ENCODE measurements at regions not wholly inside any gene's neighbourhood (a gene's known extent, or its start where the extent isn't known, plus 50 kb on each side); places are given as distances from the start of the nearest gene placed in this dataset.
"Not testable (repeated sequence)": the region's sequence is repeated elsewhere in the genome, so short reads cannot be mapped to it uniquely, and the experiment has no call there.

DNA sequence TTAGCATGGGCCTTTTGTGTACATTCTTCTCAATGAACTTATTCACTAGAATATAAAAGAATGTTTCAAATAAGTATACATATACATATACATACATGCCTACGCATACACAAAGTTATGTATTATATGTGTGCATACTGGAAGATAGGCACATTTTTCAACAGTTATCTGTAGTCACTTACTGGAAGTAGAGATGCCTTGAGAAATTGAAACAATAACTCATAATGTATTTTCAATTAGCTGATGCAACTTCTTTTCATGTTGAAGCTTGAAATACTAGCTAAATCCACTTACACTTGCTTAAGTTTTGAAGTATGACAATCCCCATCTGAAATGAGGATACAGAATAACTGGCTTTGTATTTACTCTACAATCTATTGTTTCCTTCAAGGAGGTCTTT is 469.0 kb upstream of the PTGER4 start:
- Mint-ChIP-seq H3K4me1 (ENCODE audit: low read depth) (peaks cover 4% of the 10 kb centered on the region), H3K9me3 (ENCODE audit: insufficient read depth) (no peaks in the 10 kb centered on the region), H3K27me3 (ENCODE audit: low read depth) (no peaks in the 10 kb centered on the region), H3K4me3 (no peak overlapping the region), H3K27ac (no peak overlapping the region), H3K36me3 (ENCODE audit: low read depth) (no peaks in the 10 kb centered on the region)
- CTCF ChIA-PET: no interaction called here
- POLR2A ChIA-PET: interaction anchor here (0.7 kb wide), 1 partner anchor 179 kb away, joined by 3 read pairs; no protein-coding TSS in a partner anchor
- ATAC-seq (no peak), DNase-seq (no peak)

DNA sequence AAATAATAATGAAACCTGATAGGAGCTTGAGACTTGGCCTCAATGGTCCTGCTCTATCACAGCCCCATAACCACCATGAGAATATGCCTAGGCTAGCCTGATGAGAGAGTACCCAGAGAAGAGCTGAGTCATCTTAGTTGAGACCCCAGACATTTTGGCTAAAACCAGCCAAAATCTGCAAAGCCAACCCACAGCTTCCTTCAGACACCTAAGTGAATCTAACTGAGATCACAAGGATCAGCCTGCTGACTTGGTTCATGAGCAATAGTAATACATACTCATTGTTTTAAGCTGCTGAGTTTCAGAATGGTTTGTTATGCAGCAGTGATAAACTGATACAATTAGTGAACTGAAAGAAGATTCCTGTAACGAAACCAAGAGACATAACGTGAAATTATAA is 473.7 kb upstream of the PTGER4 start:
- POLR2A ChIA-PET: no interaction called here

DNA sequence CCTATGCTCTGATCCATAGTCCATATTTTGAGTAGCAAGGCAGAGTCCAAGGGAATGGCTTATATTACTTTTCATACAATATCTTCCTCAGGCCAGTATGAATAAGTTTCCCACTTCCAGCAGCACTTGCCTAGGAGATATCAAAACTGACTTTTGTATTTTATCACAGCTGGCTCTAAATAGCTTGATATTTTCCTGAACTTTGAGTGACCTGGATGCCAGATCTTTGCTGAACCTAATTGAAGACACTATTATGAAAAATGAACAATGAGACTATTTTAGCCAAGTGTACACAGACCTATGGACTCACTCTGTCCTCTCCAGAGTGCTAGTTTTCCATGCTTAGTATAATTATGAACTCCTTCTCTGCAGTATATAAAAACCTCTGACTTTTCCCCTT is 475.6 kb upstream of the PTGER4 start:
- ATAC-seq: no peak
- H3K27ac Mint-ChIP-seq: no peak overlapping the region
- H3K27me3 Mint-ChIP-seq (ENCODE audit: low read depth): no peaks in the 10 kb centered on the region
- no peak for DNase-seq
- H3K9me3 Mint-ChIP-seq (ENCODE audit: insufficient read depth): no peaks in the 10 kb centered on the region
- ChIA-PET POLR2A (no interaction called here), CTCF (no interaction called here)
- peaks cover 4% of the 10 kb centered on the region for H3K4me1 Mint-ChIP-seq (ENCODE audit: low read depth)
- no peak overlapping the region for H3K4me3 Mint-ChIP-seq
- no peaks in the 10 kb centered on the region for H3K36me3 Mint-ChIP-seq (ENCODE audit: low read depth)

More for the DNA sequence above, 473.7 kb upstream of the PTGER4 start:
- Mint-ChIP-seq H3K27me3 (ENCODE audit: low read depth) (no peaks in the 10 kb centered on the region), H3K4me3 (no peak overlapping the region), H3K9me3 (ENCODE audit: insufficient read depth) (no peaks in the 10 kb centered on the region), H3K27ac (no peak overlapping the region), H3K4me1 (ENCODE audit: low read depth) (peaks cover 4% of the 10 kb centered on the region), H3K36me3 (ENCODE audit: low read depth) (no peaks in the 10 kb centered on the region)
- DNase-seq (no peak), ATAC-seq (no peak)
- CTCF ChIA-PET: interaction anchor here (1.8 kb wide), 1 partner anchor 10 kb away, joined by 4 read pairs; no protein-coding TSS in a partner anchor

DNA sequence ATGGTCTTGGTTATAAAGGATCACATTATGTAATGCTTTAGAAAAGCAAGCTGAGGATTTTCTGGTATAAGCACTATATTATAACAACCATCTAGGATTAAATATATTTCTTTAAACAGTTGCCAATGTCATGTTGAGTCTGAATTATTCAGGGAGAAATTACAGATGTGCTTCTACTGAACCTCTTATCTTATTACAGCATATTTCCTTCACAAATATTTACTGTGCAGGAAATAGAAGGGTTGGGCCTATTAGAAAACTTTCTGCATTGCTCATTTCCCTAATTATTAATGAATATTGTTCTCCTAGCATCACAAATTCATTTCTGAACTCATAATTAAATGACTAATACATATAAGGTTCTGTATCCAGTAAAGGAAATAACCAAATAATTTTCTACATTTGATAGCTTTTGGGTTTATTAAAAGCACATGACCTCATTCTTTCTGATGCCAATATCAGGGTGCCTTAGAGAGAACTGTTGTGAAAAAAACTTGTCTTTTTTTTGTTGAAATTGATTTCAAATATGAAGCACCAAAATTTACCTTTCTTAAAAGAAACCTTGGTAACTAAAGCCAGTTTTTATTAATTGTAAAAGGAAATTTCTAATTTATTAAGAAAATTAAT is 476.8 kb upstream of the PTGER4 start:
- CTCF ChIA-PET: no interaction called here
- ATAC-seq (no peak), DNase-seq (no peak)
- no peak overlapping the region for H3K27ac Mint-ChIP-seq
- no peaks in the 10 kb centered on the region for H3K36me3 Mint-ChIP-seq (ENCODE audit: low read depth)
- no peaks in the 10 kb centered on the region for H3K9me3 Mint-ChIP-seq (ENCODE audit: insufficient read depth)
- POLR2A ChIA-PET: no interaction called here
- H3K27me3 Mint-ChIP-seq (ENCODE audit: low read depth): no peaks in the 10 kb centered on the region
- H3K4me1 Mint-ChIP-seq (ENCODE audit: low read depth): peaks cover 4% of the 10 kb centered on the region
- no peak overlapping the region for H3K4me3 Mint-ChIP-seq

DNA sequence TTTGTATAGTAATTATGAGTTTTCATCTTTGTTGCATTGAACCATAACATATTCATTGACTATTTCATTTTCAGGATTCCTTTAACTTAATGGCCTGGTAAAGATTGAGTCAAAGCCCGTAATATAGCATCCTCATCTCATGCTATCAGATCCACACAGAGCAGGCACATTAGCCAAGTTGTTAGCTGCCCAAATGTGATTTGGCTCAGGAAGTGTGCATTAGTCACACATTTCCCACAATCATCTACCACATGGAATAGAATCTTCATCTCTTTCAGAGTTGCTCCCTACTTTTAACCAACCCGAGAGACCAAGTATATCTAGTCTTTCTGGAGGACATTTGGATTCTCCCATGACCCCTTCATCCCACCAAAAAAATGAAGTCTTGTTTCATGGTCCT is 481.0 kb upstream of the PTGER4 start:
- ChIA-PET CTCF (no interaction called here), POLR2A (no interaction called here)
- H3K36me3 Mint-ChIP-seq (ENCODE audit: low read depth): peaks cover 2% of the 10 kb centered on the region

DNA sequence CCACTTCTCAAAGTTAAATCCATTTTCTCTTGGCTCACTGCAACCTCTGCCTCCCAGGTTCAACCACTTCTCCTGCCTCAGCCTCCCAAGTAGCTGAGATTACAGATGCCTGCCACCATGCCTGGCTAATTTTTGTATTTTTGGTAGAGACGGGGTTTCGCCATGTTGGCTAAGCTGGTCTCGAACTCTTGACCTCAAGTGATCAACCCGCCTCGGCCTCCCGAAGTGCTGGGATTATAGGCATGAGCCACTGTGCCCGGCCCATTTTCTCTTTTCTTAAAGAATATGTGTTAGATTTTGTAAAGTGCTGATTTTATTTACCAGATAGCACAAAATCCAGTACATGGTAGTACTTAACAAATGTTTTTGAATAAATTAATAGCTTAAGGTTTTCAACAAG is 484.1 kb upstream of the PTGER4 start:
- DNase-seq; H3K4me1 Mint-ChIP-seq (ENCODE audit: low read depth); H3K27ac Mint-ChIP-seq; H3K9me3 Mint-ChIP-seq (ENCODE audit: insufficient read depth); H3K27me3 Mint-ChIP-seq (ENCODE audit: low read depth); H3K4me3 Mint-ChIP-seq; ATAC-seq; POLR2A ChIA-PET; H3K36me3 Mint-ChIP-seq (ENCODE audit: low read depth): not testable (repeated sequence)
- CTCF ChIA-PET: interaction anchor here (0.8 kb wide), 1 partner anchor 11 kb away, joined by 4 read pairs; no protein-coding TSS in a partner anchor

More for the DNA sequence above, 481.0 kb upstream of the PTGER4 start:
- peaks cover 4% of the 10 kb centered on the region for H3K9me3 Mint-ChIP-seq (ENCODE audit: insufficient read depth)
- no peak for DNase-seq
- no peak overlapping the region for H3K27ac Mint-ChIP-seq
- H3K4me1 Mint-ChIP-seq (ENCODE audit: low read depth): no peaks in the 10 kb centered on the region
- H3K27me3 Mint-ChIP-seq (ENCODE audit: low read depth): no peaks in the 10 kb centered on the region
- H3K4me3 Mint-ChIP-seq: no peak overlapping the region
- ATAC-seq: no peak

DNA sequence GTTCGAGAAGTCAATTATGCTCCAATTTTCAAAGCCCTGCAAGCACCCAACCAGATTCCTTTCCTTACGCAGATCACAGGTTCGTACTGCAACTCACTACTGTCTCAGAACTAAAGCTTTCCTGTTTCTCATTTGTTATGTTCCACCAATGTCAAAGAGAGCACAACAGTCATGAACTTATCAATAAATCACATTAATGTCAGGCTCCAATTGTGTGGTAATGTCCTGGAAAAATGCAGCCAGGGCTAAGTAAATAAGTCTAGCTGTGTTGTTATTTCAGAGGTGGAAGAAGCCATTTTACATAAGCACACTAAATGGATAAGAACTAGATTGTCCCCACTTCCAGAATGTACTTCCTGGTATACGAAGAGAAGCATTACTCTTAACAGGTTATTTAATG is 488.6 kb upstream of the PTGER4 start:
- Mint-ChIP-seq H3K4me3 (no peak overlapping the region), H3K4me1 (ENCODE audit: low read depth) (no peaks in the 10 kb centered on the region), H3K27ac (no peak overlapping the region), H3K36me3 (ENCODE audit: low read depth) (no peaks in the 10 kb centered on the region), H3K27me3 (ENCODE audit: low read depth) (no peaks in the 10 kb centered on the region), H3K9me3 (ENCODE audit: insufficient read depth) (peaks cover 3% of the 10 kb centered on the region)
- ChIA-PET POLR2A (no interaction called here), CTCF (no interaction called here)
- DNase-seq: no peak
- ATAC-seq: no peak

DNA sequence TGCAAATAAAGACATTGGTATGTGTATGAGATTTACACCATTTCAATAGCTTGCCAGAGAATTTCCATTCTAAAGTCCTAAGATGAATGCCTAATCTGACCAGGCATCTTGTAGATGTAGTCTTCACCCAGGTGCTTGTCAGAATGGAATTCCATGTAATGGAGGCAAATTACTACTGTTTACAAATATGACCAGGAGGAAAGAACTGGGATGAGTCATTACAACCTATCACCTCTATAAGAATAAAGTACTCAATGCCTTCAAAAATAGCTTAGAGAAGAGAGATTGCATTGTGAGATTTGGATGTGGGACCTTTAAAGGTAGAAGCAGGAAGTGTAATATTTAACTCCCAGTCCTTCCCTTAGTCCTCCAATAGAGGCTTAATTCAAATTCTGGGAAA is 507.0 kb upstream of the PTGER4 start:
- no peaks in the 10 kb centered on the region for H3K4me1 Mint-ChIP-seq (ENCODE audit: low read depth)
- peaks cover 14% of the 10 kb centered on the region for H3K9me3 Mint-ChIP-seq (ENCODE audit: insufficient read depth)
- no peaks in the 10 kb centered on the region for H3K27me3 Mint-ChIP-seq (ENCODE audit: low read depth)
- no peak overlapping the region for H3K27ac Mint-ChIP-seq
- no peak overlapping the region for H3K4me3 Mint-ChIP-seq
- ChIA-PET CTCF (interaction anchor here (1.2 kb wide), 1 partner anchor 513 kb away, joined by 3 read pairs; no protein-coding TSS in a partner anchor), POLR2A (no interaction called here)
- H3K36me3 Mint-ChIP-seq (ENCODE audit: low read depth): peaks cover 6% of the 10 kb centered on the region
- no peak for ATAC-seq
- DNase-seq: no peak

DNA sequence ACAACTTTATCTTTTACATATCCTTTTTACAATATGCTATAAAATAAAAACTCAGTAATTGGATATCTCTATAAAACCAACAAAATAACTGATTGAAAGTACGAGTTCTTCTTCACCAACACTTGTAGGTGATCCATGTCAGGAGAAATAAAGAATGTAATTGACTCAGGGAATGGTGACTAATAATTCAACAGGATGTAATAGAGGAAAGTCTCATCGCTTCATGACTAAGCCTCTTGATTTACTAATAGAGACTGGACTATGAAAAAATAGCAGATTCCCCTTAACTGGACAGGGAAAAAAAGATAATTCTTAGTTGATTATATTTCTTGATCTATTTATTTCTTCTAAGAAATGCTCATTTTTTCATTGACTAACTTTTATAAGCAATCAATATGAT is 507.7 kb upstream of the PTGER4 start:
- H3K4me3 Mint-ChIP-seq: no peak overlapping the region
- H3K27ac Mint-ChIP-seq: no peak overlapping the region
- ChIA-PET CTCF (no interaction called here), POLR2A (no interaction called here)
- peaks cover 14% of the 10 kb centered on the region for H3K9me3 Mint-ChIP-seq (ENCODE audit: insufficient read depth)
- H3K36me3 Mint-ChIP-seq (ENCODE audit: low read depth): peaks cover 6% of the 10 kb centered on the region
- DNase-seq (no peak), ATAC-seq (no peak)
- no peaks in the 10 kb centered on the region for H3K27me3 Mint-ChIP-seq (ENCODE audit: low read depth)
- no peaks in the 10 kb centered on the region for H3K4me1 Mint-ChIP-seq (ENCODE audit: low read depth)

DNA sequence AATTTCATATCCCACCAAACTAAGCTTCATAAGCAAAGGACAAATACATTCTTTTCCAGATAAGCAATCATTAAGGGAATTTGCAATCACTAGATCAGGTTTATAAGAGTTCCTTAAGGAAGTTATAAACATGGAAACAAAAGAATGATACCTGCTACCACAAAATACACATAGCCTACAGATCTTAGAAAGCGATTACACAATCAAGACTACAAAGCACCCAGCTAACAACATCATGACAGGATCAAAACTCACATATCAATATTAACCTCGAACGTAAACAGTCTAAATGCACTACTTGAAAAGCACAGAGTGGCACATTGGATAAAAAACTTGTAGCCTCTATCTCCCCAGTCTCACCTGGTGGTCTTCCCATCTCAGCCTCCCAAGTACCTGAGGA is 512.4 kb upstream of the PTGER4 start:
- ChIA-PET POLR2A (no interaction called here), CTCF (interaction anchor here (1.0 to 2.2 kb wide), 6 partner anchors 218 to 567 kb away, joined by 3 to 9 read pairs (median 4); no protein-coding TSS in a partner anchor)
- peaks cover 10% of the 10 kb centered on the region for H3K9me3 Mint-ChIP-seq (ENCODE audit: insufficient read depth)

DNA sequence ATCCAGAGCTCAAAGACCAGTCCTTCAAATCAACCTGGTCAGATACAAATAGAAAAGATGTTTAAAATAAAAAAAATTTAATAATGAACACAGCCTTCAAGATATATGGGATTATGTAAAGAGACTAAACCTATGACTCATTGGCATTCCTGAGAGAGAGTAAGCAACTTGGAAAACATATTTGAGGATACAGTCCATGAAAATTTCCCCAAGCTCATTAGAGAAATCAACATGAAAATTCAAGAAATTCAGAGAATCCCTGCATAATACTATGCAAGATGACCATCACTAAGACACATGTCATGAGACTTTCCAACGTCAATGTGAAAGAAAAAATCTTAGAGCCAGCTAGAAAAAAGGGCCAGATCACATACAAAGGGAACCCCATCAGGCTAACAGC is 512.9 kb upstream of the PTGER4 start:
- peaks cover 2% of the 10 kb centered on the region for H3K36me3 Mint-ChIP-seq (ENCODE audit: low read depth)
- DNase-seq (no peak), ATAC-seq (no peak)
- no peak overlapping the region for H3K27ac Mint-ChIP-seq
- peaks cover 10% of the 10 kb centered on the region for H3K9me3 Mint-ChIP-seq (ENCODE audit: insufficient read depth)
- POLR2A ChIA-PET: no interaction called here
- no peak overlapping the region for H3K4me3 Mint-ChIP-seq
- no peaks in the 10 kb centered on the region for H3K4me1 Mint-ChIP-seq (ENCODE audit: low read depth)
- no peaks in the 10 kb centered on the region for H3K27me3 Mint-ChIP-seq (ENCODE audit: low read depth)
- CTCF ChIA-PET: interaction anchor here (0.7 to 2.2 kb wide), 10 partner anchors 13 to 589 kb away, joined by 3 to 9 read pairs (median 3); no protein-coding TSS in a partner anchor

More for the DNA sequence above, 512.4 kb upstream of the PTGER4 start:
- H3K36me3 Mint-ChIP-seq (ENCODE audit: low read depth): peaks cover 2% of the 10 kb centered on the region
- H3K4me3 Mint-ChIP-seq: no peak overlapping the region
- DNase-seq (no peak), ATAC-seq (no peak)
- no peak overlapping the region for H3K27ac Mint-ChIP-seq
- no peaks in the 10 kb centered on the region for H3K27me3 Mint-ChIP-seq (ENCODE audit: low read depth)
- H3K4me1 Mint-ChIP-seq (ENCODE audit: low read depth): no peaks in the 10 kb centered on the region

DNA sequence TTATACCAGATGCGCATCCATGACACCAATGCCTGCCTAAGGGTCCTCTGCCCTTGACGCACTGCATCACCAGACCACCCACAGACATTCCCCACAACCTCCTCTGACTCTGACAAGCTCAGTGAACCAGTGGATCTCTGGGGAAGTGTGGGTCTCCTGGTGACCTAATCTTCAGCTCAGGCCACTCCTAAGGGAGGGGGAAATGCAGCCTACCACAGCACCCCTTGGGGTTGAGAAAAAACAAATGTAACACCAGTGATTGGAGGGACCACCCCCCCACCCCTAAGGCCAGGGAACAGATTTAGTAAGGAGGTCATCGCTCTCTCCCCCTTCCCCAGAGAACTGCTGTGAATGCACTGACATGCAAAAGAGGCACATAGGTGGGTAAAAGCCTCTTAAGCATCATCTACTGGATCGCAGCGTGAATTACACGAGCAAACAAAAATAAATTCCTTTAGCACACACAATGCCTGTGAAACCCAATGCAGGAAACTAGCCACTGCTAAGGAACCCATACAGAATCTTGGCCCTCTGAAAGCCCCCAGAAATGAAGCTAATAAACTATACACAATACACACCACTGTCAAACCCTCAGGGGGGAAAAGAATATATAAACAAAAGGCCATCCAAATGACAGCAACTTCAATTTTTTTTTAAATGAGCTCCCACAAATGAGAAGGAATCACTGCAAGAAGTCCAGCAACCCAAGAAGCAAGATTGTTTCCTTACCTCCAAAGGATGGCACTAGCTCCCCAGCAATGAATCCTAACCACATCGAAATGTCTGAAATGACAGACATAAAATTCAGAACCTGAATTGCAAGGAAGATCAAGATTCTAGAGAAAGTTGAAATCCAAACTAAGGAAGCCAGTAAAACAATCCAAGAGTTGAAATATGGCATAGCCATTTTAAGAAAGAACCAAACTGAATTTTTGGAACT is 513.7 kb upstream of the PTGER4 start:
- ChIA-PET CTCF (interaction anchor here (0.7 to 2.2 kb wide), 11 partner anchors 14 to 589 kb away, joined by 3 to 9 read pairs (median 3); no protein-coding TSS in a partner anchor), POLR2A (no interaction called here)
- Mint-ChIP-seq H3K27me3 (ENCODE audit: low read depth) (no peaks in the 10 kb centered on the region), H3K27ac (no peak overlapping the region), H3K4me3 (no peak overlapping the region), H3K9me3 (ENCODE audit: insufficient read depth) (peaks cover 6% of the 10 kb centered on the region), H3K4me1 (ENCODE audit: low read depth) (no peaks in the 10 kb centered on the region), H3K36me3 (ENCODE audit: low read depth) (peaks cover 2% of the 10 kb centered on the region)
- DNase-seq: peak; percentile 28
- no peak for ATAC-seq
